ENCODE measurements at regions not wholly inside any gene's neighbourhood (a gene's known extent, or its start where the extent isn't known, plus 50 kb on each side); places are given as distances from the start of the nearest gene placed in this dataset.

- H3K4me3 ChIP-seq (ENCODE audit: low read length): no peak overlapping the region
- H3K4me2 ChIP-seq (ENCODE audit: low read length): no peak overlapping the region
- peak overlapping the region; percentile 38 for H2AFZ ChIP-seq (ENCODE audit: low read depth, low read length)
Measured at GRCh38 chr12:115174920-115175319, 490.9 kb upstream of the TBX3 start.

GRCh38 chr12:115172521-115172920 lies 488.5 kb upstream of the TBX3 start:
- no peaks in the 10 kb centered on the region for H3K9me3 ChIP-seq (ENCODE audit: low read length)
- no peaks in the 10 kb centered on the region for H3K9me2 ChIP-seq (ENCODE audit: insufficient read depth, low read length)
- no peak overlapping the region for H3K4me3 ChIP-seq (ENCODE audit: low read length)
- TF ChIP-seq SMC3 (conservative IDR thresholded peaks at IDR 0.05; ENCODE audit: poor library complexity) (no peak), REST (IDR thresholded peaks at IDR 0.05; ENCODE audit: borderline replicate concordance) (no peak), EZH2 (IDR thresholded peaks at IDR 0.05; ENCODE audit: borderline replicate concordance, insufficient read depth, low read length, poor library complexity, severe bottlenecking) (no peak), RAD21 (conservative IDR thresholded peaks at IDR 0.05) (no peak), POLR2AphosphoS5 (IDR thresholded peaks at IDR 0.05) (no peak), EP300 (conservative IDR thresholded peaks at IDR 0.05; ENCODE audit: poor library complexity, severe bottlenecking) (no peak), TAF1 (IDR thresholded peaks at IDR 0.05; ENCODE audit: low read depth) (no peak), CTCF (IDR thresholded peaks at IDR 0.05; ENCODE audit: poor library complexity, severe bottlenecking) (no peak), MXI1 (conservative IDR thresholded peaks at IDR 0.05; ENCODE audit: poor library complexity, severe bottlenecking) (no peak)
- H3K36me3 ChIP-seq (ENCODE audit: insufficient read depth, low read length): no peaks in the 10 kb centered on the region
- no peak overlapping the region for H3K4me2 ChIP-seq (ENCODE audit: low read length)
- no peaks in the 10 kb centered on the region for H3F3A ChIP-seq (ENCODE audit: insufficient read depth, low read length, poor library complexity, severe bottlenecking)
- no peak overlapping the region for H2AFZ ChIP-seq (ENCODE audit: low read depth, low read length)
- no peaks in the 10 kb centered on the region for H3K79me2 ChIP-seq (replicated peaks; ENCODE audit: insufficient read depth, low read length)
- no peaks in the 10 kb centered on the region for H3K27me3 ChIP-seq (ENCODE audit: insufficient read depth, low read depth, low read length)
- no peak overlapping the region for H3K27ac ChIP-seq (ENCODE audit: low read length)
- no peak overlapping the region for H3K9ac ChIP-seq (ENCODE audit: low read length)
- no peaks in the 10 kb centered on the region for H4K20me1 ChIP-seq (ENCODE audit: insufficient read depth)

More at GRCh38 chr12:115174920-115175319, 490.9 kb upstream of the TBX3 start:
- no peak overlapping the region for H3K27ac ChIP-seq (ENCODE audit: low read length)
- no peaks in the 10 kb centered on the region for H3K36me3 ChIP-seq (ENCODE audit: insufficient read depth, low read length)
- no peaks in the 10 kb centered on the region for H3K79me2 ChIP-seq (replicated peaks; ENCODE audit: insufficient read depth, low read length)
- no peaks in the 10 kb centered on the region for H3K9me2 ChIP-seq (ENCODE audit: insufficient read depth, low read length)
- H4K20me1 ChIP-seq (ENCODE audit: insufficient read depth): no peaks in the 10 kb centered on the region
- no peak overlapping the region for H3K9ac ChIP-seq (ENCODE audit: low read length)
- H3K9me3 ChIP-seq (ENCODE audit: low read length): no peaks in the 10 kb centered on the region
- H3F3A ChIP-seq (ENCODE audit: insufficient read depth, low read length, poor library complexity, severe bottlenecking): no peaks in the 10 kb centered on the region
- no peaks in the 10 kb centered on the region for H3K27me3 ChIP-seq (ENCODE audit: insufficient read depth, low read depth, low read length)
- TF ChIP-seq EP300 (conservative IDR thresholded peaks at IDR 0.05; ENCODE audit: poor library complexity, severe bottlenecking) (no peak), REST (IDR thresholded peaks at IDR 0.05; ENCODE audit: borderline replicate concordance) (no peak)
